Ectodermal cell (in vitro differentiated cells): ENCODE measurements at regions not wholly inside any gene's neighbourhood (a gene's known extent, or its start where the extent isn't known, plus 50 kb on each side); places are given as distances from the start of the nearest gene placed in this dataset.
"Not testable (repeated sequence)": the region's sequence is repeated elsewhere in the genome, so short reads cannot be mapped to it uniquely, and the experiment has no call there.

Experiments
- H3K27ac ChIP-seq: 2 replicates; pipeline ENCODE4 v1.7.0; 2013; ENCODE audit warnings: mild to moderate bottlenecking, low read depth, low read length; ENCODE audit not compliant: insufficient read depth, poor library complexity, severe bottlenecking
- H3K27me3 ChIP-seq: 2 replicates; pipeline ENCODE4 v1.7.0; 2013; ENCODE audit warnings: mild to moderate bottlenecking, low read length; ENCODE audit not compliant: insufficient read depth, control insufficient read depth, poor library complexity, severe bottlenecking
- H3K36me3 ChIP-seq: one replicate; pipeline ENCODE4 v1.7.0; 2013; ENCODE audit warnings: low read length; ENCODE audit not compliant: control insufficient read depth, insufficient read depth
- H3K4me1 ChIP-seq: one replicate; pipeline ENCODE4 v1.7.0; 2013; ENCODE audit warnings: low read length; ENCODE audit not compliant: control insufficient read depth, insufficient read depth
- H3K4me3 ChIP-seq: 2 replicates; pipeline ENCODE4 v1.7.0; 2013; ENCODE audit warnings: low read depth, low read length, control low read depth; ENCODE audit not compliant: insufficient read depth
- H3K9me3 ChIP-seq: 2 replicates; pipeline ENCODE4 v1.7.0; 2013; ENCODE audit warnings: mild to moderate bottlenecking, low read length, moderate library complexity; ENCODE audit not compliant: control insufficient read depth
- WGBS, 2 experiments: methylation state at CpG; one replicate each; pipeline ENCODE4 v1.1.7; 2013; ENCODE audit warnings: missing lambda C conversion rate in 2 of 2; 5-methylcytosine and 5-hydroxymethylcytosine counted together

DNA sequence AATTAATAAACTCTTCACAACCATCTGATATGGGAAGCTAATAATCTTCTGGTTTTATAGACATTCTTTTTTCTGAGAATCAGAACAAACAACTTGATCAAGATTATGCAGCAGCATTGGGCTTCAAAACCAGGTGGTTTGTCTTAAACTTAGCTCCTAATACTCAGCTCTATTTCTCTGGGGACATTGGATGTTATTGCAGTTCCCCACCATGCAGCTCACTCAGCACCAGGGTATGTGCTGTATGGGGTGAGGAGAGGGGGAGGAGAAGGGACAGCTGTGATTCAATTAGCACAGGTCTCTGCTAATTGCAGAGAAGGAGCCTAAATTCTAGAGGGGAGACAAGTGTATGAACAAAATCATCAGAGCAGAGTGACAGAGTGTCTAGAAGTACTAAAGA is 210.7 kb upstream of the TNC start:
- H3K4me1 ChIP-seq = no peaks in the 10 kb centered on the region
- H3K27ac ChIP-seq = no peak overlapping the region
- no peaks in the 10 kb centered on the region for H3K27me3 ChIP-seq
- H3K36me3 ChIP-seq = no peaks in the 10 kb centered on the region
- H3K9me3 ChIP-seq = no peaks in the 10 kb centered on the region
- no peak overlapping the region for H3K4me3 ChIP-seq

DNA sequence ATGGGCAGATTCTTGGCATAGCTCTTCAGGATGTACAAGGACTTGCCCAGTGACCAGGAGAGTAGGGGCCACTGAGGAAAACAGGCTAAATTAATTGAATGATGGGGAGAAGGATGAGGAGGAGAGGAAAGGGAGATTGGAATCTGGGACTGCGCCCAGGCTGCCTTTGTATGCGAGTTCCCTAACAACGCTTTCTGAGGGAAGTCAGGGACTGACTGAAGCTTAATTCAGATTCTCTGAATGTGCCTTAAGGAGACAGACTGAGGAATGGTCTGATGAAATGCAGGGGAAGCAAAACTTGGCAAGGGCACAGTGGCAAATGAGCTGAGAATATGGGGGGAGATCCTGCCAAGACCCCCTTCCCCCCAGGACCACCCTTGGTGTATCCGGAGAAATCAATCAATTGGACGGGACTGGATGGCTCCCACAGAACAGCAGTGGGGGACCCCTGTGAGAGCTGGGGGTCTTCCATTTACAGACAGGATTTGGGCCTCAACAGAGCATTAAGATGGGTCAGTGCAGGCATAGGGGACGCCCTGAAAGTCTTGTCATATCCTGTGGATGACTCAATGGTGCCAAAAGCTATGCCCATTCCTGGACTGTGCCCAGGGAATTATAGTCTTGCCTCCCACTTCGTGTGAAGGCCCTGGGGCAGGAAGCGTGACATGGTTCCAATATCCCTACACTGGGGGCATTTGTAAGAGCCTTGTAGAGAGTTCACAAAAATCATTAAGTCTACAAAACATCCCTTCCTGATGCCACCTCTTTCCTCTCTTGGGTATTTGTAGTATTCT is 215.5 kb upstream of the TNC start:
- Histone ChIP-seq H3K4me1 (no peaks in the 10 kb centered on the region), H3K27ac (no peak overlapping the region), H3K4me3 (no peak overlapping the region), H3K36me3 (no peaks in the 10 kb centered on the region), H3K27me3 (no peaks in the 10 kb centered on the region), H3K9me3 (no peaks in the 10 kb centered on the region)
- WGBS, 2 experiments = 92 to 94% methylated on average over 8 of the region's 8 CpGs

DNA sequence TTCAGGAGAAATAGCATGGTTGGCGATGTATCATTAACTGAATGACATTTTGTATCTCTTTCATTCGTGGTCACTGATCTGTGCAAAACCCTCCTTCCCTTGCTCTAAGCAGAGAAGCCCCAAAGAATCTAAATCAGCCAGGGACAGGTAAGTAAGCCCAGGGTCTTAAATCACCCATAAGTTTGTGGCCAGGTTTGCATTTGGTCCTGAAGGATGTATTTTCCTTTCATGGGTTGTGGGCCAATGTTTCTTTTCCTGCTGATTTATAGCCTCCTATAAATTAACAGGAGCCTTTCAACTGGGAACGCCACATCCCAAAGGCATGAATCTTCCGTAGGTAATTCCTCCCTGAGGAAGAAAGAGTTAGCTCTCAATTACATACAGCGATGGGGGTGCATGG is 217.5 kb upstream of the TNC start:
- H3K27ac ChIP-seq = no peak overlapping the region
- no peaks in the 10 kb centered on the region for H3K36me3 ChIP-seq
- H3K9me3 ChIP-seq = no peaks in the 10 kb centered on the region
- WGBS, 2 experiments = 94% methylated on average over 5 of the region's 5 CpGs
- H3K4me3 ChIP-seq = no peak overlapping the region
- H3K27me3 ChIP-seq = no peaks in the 10 kb centered on the region
- no peaks in the 10 kb centered on the region for H3K4me1 ChIP-seq

- H3K36me3 ChIP-seq = no peaks in the 10 kb centered on the region
Measured at GRCh38 chr9:115340314-115340713, 222.4 kb upstream of the TNC start.

GRCh38 chr9:115341426-115341825 is 223.5 kb upstream of the TNC start:
- Histone ChIP-seq H3K27ac (no peak overlapping the region), H3K36me3 (no peaks in the 10 kb centered on the region), H3K27me3 (no peaks in the 10 kb centered on the region), H3K9me3 (no peaks in the 10 kb centered on the region), H3K4me3 (no peak overlapping the region), H3K4me1 (no peaks in the 10 kb centered on the region)
- WGBS, 2 experiments = 96% methylated on average over 3 of the region's 3 CpGs

More at GRCh38 chr9:115340314-115340713, 222.4 kb upstream of the TNC start:
- no peak overlapping the region for H3K4me3 ChIP-seq
- 89 to 94% methylated on average over 5 of the region's 5 CpGs for WGBS, 2 experiments
- no peaks in the 10 kb centered on the region for H3K4me1 ChIP-seq
- no peak overlapping the region for H3K27ac ChIP-seq
- no peaks in the 10 kb centered on the region for H3K27me3 ChIP-seq
- no peaks in the 10 kb centered on the region for H3K9me3 ChIP-seq

- not testable (repeated sequence) for H3K27ac ChIP-seq, H3K4me3 ChIP-seq, H3K4me1 ChIP-seq, H3K36me3 ChIP-seq, H3K9me3 ChIP-seq, H3K27me3 ChIP-seq
- WGBS, 2 experiments = 88 to 100% methylated on average over 2 of the region's 2 CpGs
Measured at GRCh38 chr9:115347776-115348175, 229.8 kb upstream of the TNC start.

DNA sequence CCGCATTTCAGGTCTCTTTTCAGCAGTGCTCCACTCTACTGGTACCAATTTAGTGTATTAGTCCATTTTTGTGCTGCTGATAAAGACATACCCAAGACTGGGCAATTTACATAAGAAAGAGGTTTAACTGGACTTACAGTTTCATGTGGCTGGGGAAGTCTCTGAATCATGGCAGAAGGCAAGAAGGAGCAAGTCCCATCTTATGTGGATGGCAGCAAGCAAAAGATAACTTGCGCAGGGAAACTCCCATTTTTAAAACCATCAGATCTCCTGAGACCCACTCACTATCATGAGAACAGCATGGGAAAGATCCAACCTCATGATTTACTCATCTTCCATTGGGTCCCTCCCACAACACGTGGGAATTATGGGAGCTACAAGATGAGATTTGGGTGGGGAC is 231.0 kb upstream of the TNC start:
- 93 to 98% methylated on average over 2 to 3 of the region's 3 CpGs for WGBS, 2 experiments
- H3K4me3 ChIP-seq, H3K9me3 ChIP-seq, H3K36me3 ChIP-seq, H3K27ac ChIP-seq, H3K27me3 ChIP-seq, H3K4me1 ChIP-seq: not testable (repeated sequence)

DNA sequence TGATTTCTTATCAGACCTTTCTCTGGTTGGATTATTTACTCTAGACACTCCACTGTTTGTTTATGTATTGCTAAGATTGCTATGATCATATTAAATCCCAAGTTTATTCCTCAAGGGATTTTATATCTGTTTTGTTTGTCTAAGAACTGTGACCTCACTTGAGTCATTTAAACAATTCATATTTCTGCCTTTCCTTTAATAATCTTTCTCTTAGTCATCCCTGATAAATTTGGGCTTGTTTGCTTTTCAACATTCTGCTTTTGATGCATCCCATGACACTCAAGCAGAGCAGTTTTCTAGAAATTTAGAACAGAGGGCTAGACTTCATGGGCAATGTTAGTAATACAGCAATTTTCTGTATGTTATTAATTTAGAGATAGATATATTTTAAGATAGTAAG is 231.6 kb upstream of the TNC start:
- H3K27ac ChIP-seq = no peak overlapping the region
- H3K9me3 ChIP-seq = no peaks in the 10 kb centered on the region
- no peaks in the 10 kb centered on the region for H3K4me1 ChIP-seq
- no peaks in the 10 kb centered on the region for H3K36me3 ChIP-seq
- no peak overlapping the region for H3K4me3 ChIP-seq
- H3K27me3 ChIP-seq = no peaks in the 10 kb centered on the region

GRCh38 chr9:115350548-115350947 is 232.6 kb upstream of the TNC start:
- Histone ChIP-seq H3K9me3 (no peaks in the 10 kb centered on the region), H3K4me3 (no peak overlapping the region), H3K27ac (no peak overlapping the region), H3K4me1 (no peaks in the 10 kb centered on the region), H3K36me3 (no peaks in the 10 kb centered on the region), H3K27me3 (no peaks in the 10 kb centered on the region)
- WGBS, 2 experiments = 93 to 98% methylated on average over 1 to 2 of the region's 2 CpGs

DNA sequence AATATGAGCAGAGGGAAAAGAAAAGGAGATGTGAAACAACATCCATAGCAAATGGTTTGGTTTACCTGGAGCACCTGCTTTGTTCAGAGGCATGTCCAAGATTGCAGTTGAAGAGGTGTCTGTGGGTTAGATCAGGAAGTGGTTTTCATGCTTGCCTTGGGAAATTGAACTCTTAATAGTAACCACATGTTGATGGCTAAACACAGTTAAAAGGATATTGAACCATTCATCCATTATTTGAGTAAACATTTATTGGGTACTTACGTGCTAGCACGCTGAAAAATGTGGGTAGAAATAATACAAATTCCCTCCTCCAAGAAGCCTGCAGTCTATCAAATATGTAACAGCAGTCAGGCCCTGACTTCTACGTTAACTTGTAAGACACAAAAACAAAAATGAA is 235.7 kb upstream of the TNC start:
- H3K36me3 ChIP-seq = no peaks in the 10 kb centered on the region
- no peaks in the 10 kb centered on the region for H3K27me3 ChIP-seq
- H3K9me3 ChIP-seq = no peaks in the 10 kb centered on the region
- H3K4me3 ChIP-seq = no peak overlapping the region
- no peaks in the 10 kb centered on the region for H3K4me1 ChIP-seq
- 96 to 100% methylated on average over 1 to 3 of the region's 3 CpGs for WGBS, 2 experiments
- no peak overlapping the region for H3K27ac ChIP-seq

DNA sequence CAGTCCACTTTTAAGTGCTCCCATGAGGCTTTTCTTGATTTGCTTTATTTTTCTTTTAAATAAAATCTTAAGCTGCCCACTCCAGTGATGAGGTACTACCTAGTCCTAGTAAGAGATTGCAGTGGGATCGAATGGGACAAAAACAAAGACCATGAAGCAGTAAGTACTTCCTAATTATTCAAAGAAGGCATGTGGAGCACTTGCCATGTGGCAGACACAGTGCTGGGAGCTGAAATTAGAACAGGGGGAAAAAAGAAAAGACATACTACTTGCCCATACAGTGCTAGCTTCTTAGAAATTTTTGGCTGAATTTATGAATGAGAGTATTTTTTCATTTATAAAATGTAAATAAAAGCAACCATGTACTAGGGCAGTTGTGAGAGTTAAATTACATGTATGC is 239.9 kb upstream of the TNC start:
- Histone ChIP-seq H3K36me3 (no peaks in the 10 kb centered on the region), H3K9me3 (no peaks in the 10 kb centered on the region), H3K27ac (no peak overlapping the region), H3K4me1 (no peaks in the 10 kb centered on the region), H3K27me3 (no peaks in the 10 kb centered on the region), H3K4me3 (no peak overlapping the region)
- WGBS, 2 experiments = 70 to 85% methylated on average over 1 of the region's 1 CpG
